ENCODE measurements at regions not wholly inside any gene's neighbourhood (a gene's known extent, or its start where the extent isn't known, plus 50 kb on each side); places are given as distances from the start of the nearest gene placed in this dataset.

DNA sequence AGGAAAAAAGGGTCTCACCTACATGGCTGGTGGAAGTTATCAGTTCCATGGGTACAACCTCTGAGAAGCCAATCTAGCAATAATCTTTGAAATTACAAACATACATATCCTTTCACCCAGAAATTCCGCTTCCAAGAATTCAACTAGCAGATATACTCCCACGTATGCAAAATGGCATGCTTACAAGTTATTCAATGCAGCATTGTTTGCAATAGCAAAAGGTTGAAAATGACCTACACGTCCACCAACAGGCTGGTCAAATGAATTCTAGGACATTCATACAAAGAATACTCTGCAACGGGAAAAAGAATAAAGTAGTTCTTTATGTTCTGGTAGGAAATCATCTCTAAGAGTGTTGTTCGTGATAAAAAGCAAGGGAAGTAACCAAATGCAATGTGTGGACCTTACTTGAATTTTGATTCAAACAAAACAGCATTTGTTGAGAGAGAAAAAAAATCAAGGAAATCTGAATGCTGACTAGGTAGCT, 63.7 kb upstream of the NLK start:
- TF ChIP-seq, protein P1, sequence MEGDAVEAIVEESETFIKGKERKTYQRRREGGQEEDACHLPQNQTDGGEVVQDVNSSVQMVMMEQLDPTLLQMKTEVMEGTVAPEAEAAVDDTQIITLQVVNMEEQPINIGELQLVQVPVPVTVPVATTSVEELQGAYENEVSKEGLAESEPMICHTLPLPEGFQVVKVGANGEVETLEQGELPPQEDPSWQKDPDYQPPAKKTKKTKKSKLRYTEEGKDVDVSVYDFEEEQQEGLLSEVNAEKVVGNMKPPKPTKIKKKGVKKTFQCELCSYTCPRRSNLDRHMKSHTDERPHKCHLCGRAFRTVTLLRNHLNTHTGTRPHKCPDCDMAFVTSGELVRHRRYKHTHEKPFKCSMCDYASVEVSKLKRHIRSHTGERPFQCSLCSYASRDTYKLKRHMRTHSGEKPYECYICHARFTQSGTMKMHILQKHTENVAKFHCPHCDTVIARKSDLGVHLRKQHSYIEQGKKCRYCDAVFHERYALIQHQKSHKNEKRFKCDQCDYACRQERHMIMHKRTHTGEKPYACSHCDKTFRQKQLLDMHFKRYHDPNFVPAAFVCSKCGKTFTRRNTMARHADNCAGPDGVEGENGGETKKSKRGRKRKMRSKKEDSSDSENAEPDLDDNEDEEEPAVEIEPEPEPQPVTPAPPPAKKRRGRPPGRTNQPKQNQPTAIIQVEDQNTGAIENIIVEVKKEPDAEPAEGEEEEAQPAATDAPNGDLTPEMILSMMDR (conservative IDR thresholded peaks at IDR 0.05; ENCODE audit: low read length): no peak
- TF ChIP-seq EZH2phosphoT487 (IDR thresholded peaks at IDR 0.05; ENCODE audit: borderline replicate concordance, low read depth, low read length): no peak

Measured in OCI-LY7 (cell line).